GM18508 (cell line): ENCODE measurements at regions not wholly inside any gene's neighbourhood (a gene's known extent, or its start where the extent isn't known, plus 50 kb on each side); places are given as distances from the start of the nearest gene placed in this dataset.
"Not testable (repeated sequence)": the region's sequence is repeated elsewhere in the genome, so short reads cannot be mapped to it uniquely, and the experiment has no call there.

Experiments used
- ATAC-seq: cut with Tn5 transposase; IDR thresholded peaks from one replicate; pipeline ENCODE4 v1.9.1; 2021; ENCODE audit warnings: moderate number of reproducible peaks; ENCODE audit not compliant: insufficient read depth, unreplicated experiment

- ATAC-seq = no peak
Observed at GRCh38 chr3:22443571-22444233, 692.7 kb upstream of the ZNF385D start.

GRCh38 chr3:22445336-22445735 is 694.3 kb upstream of the ZNF385D start:
- ATAC-seq = not testable (repeated sequence)

GRCh38 chr3:22450786-22451400 is 699.9 kb upstream of the ZNF385D start:
- ATAC-seq = no peak

GRCh38 chr3:22451501-22451900 is 700.5 kb upstream of the ZNF385D start:
- no peak for ATAC-seq

GRCh38 chr3:22453906-22454535 is 703.0 kb upstream of the ZNF385D start:
- ATAC-seq = no peak

- ATAC-seq = no peak
Observed at GRCh38 chr3:22469995-22470394, 719.0 kb upstream of the ZNF385D start.

- ATAC-seq = no peak
Observed at GRCh38 chr3:22471557-22471956, 720.5 kb upstream of the ZNF385D start.

GRCh38 chr3:22474706-22475445 is 723.9 kb upstream of the ZNF385D start:
- no peak for ATAC-seq

- ATAC-seq = no peak
Observed at GRCh38 chr3:22475665-22476240, 724.7 kb upstream of the ZNF385D start.

GRCh38 chr3:22476976-22477375 is 726.0 kb upstream of the ZNF385D start:
- ATAC-seq = no peak

GRCh38 chr3:22485954-22486353 is 717.2 kb upstream of the UBE2E2 start:
- ATAC-seq = no peak

GRCh38 chr3:22490747-22491146 is 712.4 kb upstream of the UBE2E2 start:
- ATAC-seq = no peak

GRCh38 chr3:22491344-22491743 is 711.8 kb upstream of the UBE2E2 start:
- no peak for ATAC-seq

GRCh38 chr3:22492342-22492741 is 710.8 kb upstream of the UBE2E2 start:
- no peak for ATAC-seq

GRCh38 chr3:22495241-22495640 is 707.9 kb upstream of the UBE2E2 start:
- ATAC-seq = no peak

- no peak for ATAC-seq
Observed at GRCh38 chr3:22495791-22496190, 707.3 kb upstream of the UBE2E2 start.

GRCh38 chr3:22496641-22497040 is 706.5 kb upstream of the UBE2E2 start:
- no peak for ATAC-seq

- no peak for ATAC-seq
Observed at GRCh38 chr3:22506871-22507270, 696.3 kb upstream of the UBE2E2 start.

- no peak for ATAC-seq
Observed at GRCh38 chr3:22507709-22508108, 695.4 kb upstream of the UBE2E2 start.

GRCh38 chr3:22523925-22524324 is 679.2 kb upstream of the UBE2E2 start:
- ATAC-seq = no peak
